CD4-positive, alpha-beta T cell (primary cell): ENCODE measurements at regions not wholly inside any gene's neighbourhood (a gene's known extent, or its start where the extent isn't known, plus 50 kb on each side); places are given as distances from the start of the nearest gene placed in this dataset.

Experiments
- ATAC-seq: fragments of 200-7000 bp; cut with Tn5 transposase; one replicate; pipeline ENCODE4 v1.10.0; 2022; ENCODE audit warnings: mild to moderate bottlenecking; ENCODE audit not compliant: poor library complexity
- CTCF ChIA-PET: fragments of 350-600 bp; sonication (Branson Sonifier 250); formaldehyde crosslinking; loops from one replicate; lab custom pipeline; 2021; ENCODE audit warnings: antibody characterized with exemption, inconsistent platforms; lab: Charles Lee
- POLR2A ChIA-PET: fragments of 350-600 bp; sonication (Branson Sonifier 250); formaldehyde crosslinking; loops from one replicate; lab custom pipeline; 2021; ENCODE audit warnings: antibody characterized with exemption, inconsistent platforms; lab: Charles Lee
- DNase-seq, 14 experiments: peaks; one replicate each; pipeline ENCODE4 v3.0.0-alpha.2; 2013 to 2020; ENCODE audit warnings: mixed read lengths in 2 of 14
- H3K27ac ChIP-seq, 2 donors: one replicate each; pipeline versions ENCODE4 v1.5.1 to v1.7.0; 2013; ENCODE audit warnings: low read length in 2 of 2, low read depth in 1 of 2, mild to moderate bottlenecking in 1 of 2
- H3K27me3 ChIP-seq, 2 experiments: 1 replicate in 1 of 2; 2 replicates in 1 of 2; pipeline versions ENCODE4 v1.6.1 to v1.7.0; 2013; ENCODE audit warnings: low read length in 2 of 2, control low read depth in 1 of 2, mild to moderate bottlenecking in 1 of 2, moderate library complexity in 1 of 2; ENCODE audit not compliant: insufficient read depth in 2 of 2, control insufficient read depth in 1 of 2
- H3K36me3 ChIP-seq: one replicate; pipeline ENCODE4 v1.6.1; 2013; ENCODE audit warnings: low read length, control low read depth; ENCODE audit not compliant: insufficient read depth
- H3K4me1 ChIP-seq: one replicate; pipeline ENCODE4 v1.6.1; 2013; ENCODE audit warnings: low read length, control low read depth; ENCODE audit not compliant: insufficient read depth
- H3K4me3 ChIP-seq: one replicate; pipeline ENCODE4 v1.5.1; 2013; ENCODE audit warnings: mild to moderate bottlenecking, low read length, moderate library complexity
- H3K9me3 ChIP-seq, 2 experiments: 1 replicate in 1 of 2; 2 replicates in 1 of 2; pipeline versions ENCODE4 v1.6.1 to v1.7.0; 2013; ENCODE audit warnings: low read length in 2 of 2, mild to moderate bottlenecking in 2 of 2, control low read depth in 1 of 2, moderate library complexity in 1 of 2; ENCODE audit not compliant: control insufficient read depth in 1 of 2, insufficient read depth in 1 of 2
- H3K27ac Mint-ChIP-seq: one replicate; pipeline ENCODE4 v1.8.0; 2020; ENCODE audit warnings: mixed read lengths
- H3K27me3 Mint-ChIP-seq: one replicate; pipeline ENCODE4 v1.8.0; 2021; ENCODE audit warnings: mixed read lengths
- H3K36me3 Mint-ChIP-seq: one replicate; pipeline ENCODE4 v1.8.0; 2021; ENCODE audit warnings: low read depth, mixed read lengths
- H3K4me1 Mint-ChIP-seq: one replicate; pipeline ENCODE4 v1.8.0; 2021; ENCODE audit warnings: low read depth, mixed read lengths
- H3K4me3 Mint-ChIP-seq: one replicate; pipeline ENCODE4 v1.8.0; 2020; ENCODE audit warnings: mild to moderate bottlenecking, mixed read lengths
- H3K9me3 Mint-ChIP-seq: one replicate; pipeline ENCODE4 v1.8.0; 2020; ENCODE audit warnings: mixed read lengths
- CTCF ChIP-seq: fragments of 200-600 bp; IDR thresholded peaks from one replicate; pipeline ENCODE4 v1.8.0; 2022; ENCODE audit warnings: antibody characterized with exemption, mild to moderate bottlenecking
- intact Hi-C, 2 experiments: fragments of 100-400 bp; cut with DNase I in 1 of 2; cut with micrococcal nuclease in 1 of 2; formaldehyde crosslinking; loops; one replicate each; pipeline versions ENCODE4 v1.15.1 to v1.9.0; 2023 to 2025; cut with DNase I, micrococcal nuclease

GRCh38 chr4:15159477-15160019 is 157.3 kb downstream of the CPEB2 start:
- no peaks in the 10 kb centered on the region for H3K9me3 ChIP-seq
- Mint-ChIP-seq H3K27me3 (peaks cover 31% of the 10 kb centered on the region), H3K36me3 (no peaks in the 10 kb centered on the region), H3K9me3 (peaks cover 8% of the 10 kb centered on the region), H3K4me3 (no peak overlapping the region), H3K27ac (no peak overlapping the region), H3K4me1 (no peaks in the 10 kb centered on the region)
- POLR2A ChIA-PET, result no interaction called here
- TF ChIP-seq CTCF, result no peak
- ATAC-seq (no peak), DNase-seq (no peak)
- CTCF ChIA-PET, result no interaction called here
- no peaks in the 10 kb centered on the region for H3K36me3 ChIP-seq
- no peaks in the 10 kb centered on the region for H3K4me1 ChIP-seq
- no peak overlapping the region for H3K27ac ChIP-seq
- intact Hi-C loops, result no loop called here
- H3K27me3 ChIP-seq, result peaks cover 3 to 4% of the 10 kb centered on the region in 2 experiments
- H3K4me3 ChIP-seq, result no peak overlapping the region

GRCh38 chr4:15161439-15161838 is 159.2 kb downstream of the CPEB2 start:
- H3K27ac Mint-ChIP-seq, result no peak overlapping the region
- ATAC-seq (no peak), DNase-seq (no peak)
- no peaks in the 10 kb centered on the region for H3K9me3 Mint-ChIP-seq
- peaks cover 3 to 4% of the 10 kb centered on the region in 2 experiments for H3K27me3 ChIP-seq
- H3K9me3 ChIP-seq, result no peaks in the 10 kb centered on the region
- H3K4me1 Mint-ChIP-seq, result no peaks in the 10 kb centered on the region
- ChIA-PET CTCF (no interaction called here), POLR2A (no interaction called here)
- H3K36me3 Mint-ChIP-seq, result no peaks in the 10 kb centered on the region
- no peak overlapping the region for H3K4me3 ChIP-seq
- no peak for TF ChIP-seq CTCF
- peaks cover 25% of the 10 kb centered on the region for H3K27me3 Mint-ChIP-seq
- no peaks in the 10 kb centered on the region for H3K4me1 ChIP-seq
- no peaks in the 10 kb centered on the region for H3K36me3 ChIP-seq
- intact Hi-C loops, result no loop called here
- no peak overlapping the region for H3K27ac ChIP-seq
- no peak overlapping the region for H3K4me3 Mint-ChIP-seq

GRCh38 chr4:15162046-15162445 is 159.8 kb downstream of the CPEB2 start:
- Mint-ChIP-seq H3K36me3 (no peaks in the 10 kb centered on the region), H3K9me3 (no peaks in the 10 kb centered on the region), H3K27me3 (peaks cover 25% of the 10 kb centered on the region), H3K4me1 (no peaks in the 10 kb centered on the region), H3K4me3 (no peak overlapping the region), H3K27ac (no peak overlapping the region)
- ATAC-seq, result no peak
- intact Hi-C loops, result no loop called here
- no peaks in the 10 kb centered on the region for H3K9me3 ChIP-seq
- ChIA-PET POLR2A (no interaction called here), CTCF (no interaction called here)
- no peaks in the 10 kb centered on the region for H3K36me3 ChIP-seq
- no peak overlapping the region for H3K27ac ChIP-seq
- H3K4me3 ChIP-seq, result no peak overlapping the region
- DNase-seq, result no peak
- H3K4me1 ChIP-seq, result no peaks in the 10 kb centered on the region
- TF ChIP-seq CTCF, result no peak
- peaks cover 3 to 4% of the 10 kb centered on the region in 2 experiments for H3K27me3 ChIP-seq
